Vagina (tissue), 2 donors: ENCODE measurements at regions not wholly inside any gene's neighbourhood (a gene's known extent, or its start where the extent isn't known, plus 50 kb on each side); places are given as distances from the start of the nearest gene placed in this dataset.

ENCODE experiments used
- DNase-seq, 2 donors: peaks; one replicate each; pipeline ENCODE4 v3.0.0-alpha.2; 2017; ENCODE audit errors: extremely low spot score in 2 of 2
- H3K27ac ChIP-seq: fragments of 200-600 bp; sonication (generic); one replicate; pipeline ENCODE4 v1.5.1; 2019
- H3K27me3 ChIP-seq: fragments of 200-600 bp; sonication (generic); one replicate; pipeline ENCODE4 v1.5.1; 2019
- H3K36me3 ChIP-seq, 2 donors: fragments of 200-600 bp; sonication (generic); one replicate each; pipeline ENCODE4 v1.5.1; 2017 to 2019
- H3K4me1 ChIP-seq: fragments of 200-600 bp; sonication (generic); one replicate; pipeline ENCODE4 v1.5.1; 2019
- H3K4me3 ChIP-seq, 2 donors: fragments of 200-600 bp; sonication (generic); 1 replicate in 1 of 2; 2 replicates in 1 of 2; pipeline ENCODE4 v1.5.1; 2016 to 2019
- H3K9me3 ChIP-seq: fragments of 200-600 bp; sonication (generic); one replicate; pipeline ENCODE4 v1.5.1; 2019
- POLR2A ChIP-seq, 2 donors: fragments of 450-650 bp; IDR thresholded peaks; one replicate each; pipeline ENCODE4 v1.6.1; 2017; ENCODE audit warnings: antibody characterized with exemption in 2 of 2, mild to moderate bottlenecking in 2 of 2, moderate library complexity in 2 of 2
- POLR2AphosphoS5 ChIP-seq, 2 donors: sonication (generic); formaldehyde crosslinking; IDR thresholded peaks; one replicate each; pipeline ENCODE4 v1.9.0; 2017; ENCODE audit warnings: antibody characterized with exemption in 2 of 2, mild to moderate bottlenecking in 2 of 2, low read depth in 1 of 2; ENCODE audit not compliant: insufficient read depth in 1 of 2
- intact Hi-C: fragments of 100-400 bp; cut with DNase I; formaldehyde crosslinking; loops from one replicate; pipeline ENCODE4 v1.15.1; 2023
- TF ChIP-seq, protein P1 (sequence below), 3 experiments: fragments of 450-650 bp in 2 of 3; fragments of 200-600 bp in 1 of 3; sonication (generic) in 1 of 3; IDR thresholded peaks; one replicate each; pipeline ENCODE4 v1.5.1; 2017 to 2019; ENCODE audit warnings: antibody characterized with exemption in 3 of 3, mild to moderate bottlenecking in 2 of 3, moderate library complexity in 2 of 3

DNA sequence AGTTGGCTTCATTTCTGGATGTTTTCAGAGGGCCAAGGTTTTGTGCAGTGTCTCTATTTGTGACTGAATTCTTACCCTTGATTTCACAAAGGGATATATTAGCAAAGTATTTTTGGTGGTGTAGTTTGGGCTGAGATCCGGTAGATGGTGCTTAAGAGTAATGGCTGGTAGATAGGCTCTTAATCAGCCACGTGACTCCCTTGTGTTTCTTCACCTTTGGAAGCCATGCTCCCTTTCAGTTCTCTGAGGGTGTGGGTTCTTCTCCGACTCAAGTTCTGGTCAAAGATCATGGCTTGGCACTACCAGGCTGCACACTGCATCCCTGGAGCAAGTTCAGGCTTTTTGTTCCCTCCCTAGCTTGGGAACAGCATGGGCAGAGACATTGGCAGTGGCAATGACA is 887.3 kb downstream of the CDH8 start:
- H3K27ac ChIP-seq: no peak overlapping the region
- no peaks in the 10 kb centered on the region for H3K9me3 ChIP-seq
- H3K27me3 ChIP-seq: no peaks in the 10 kb centered on the region
- no peaks in the 10 kb centered on the region for H3K36me3 ChIP-seq
- TF ChIP-seq, protein P1, sequence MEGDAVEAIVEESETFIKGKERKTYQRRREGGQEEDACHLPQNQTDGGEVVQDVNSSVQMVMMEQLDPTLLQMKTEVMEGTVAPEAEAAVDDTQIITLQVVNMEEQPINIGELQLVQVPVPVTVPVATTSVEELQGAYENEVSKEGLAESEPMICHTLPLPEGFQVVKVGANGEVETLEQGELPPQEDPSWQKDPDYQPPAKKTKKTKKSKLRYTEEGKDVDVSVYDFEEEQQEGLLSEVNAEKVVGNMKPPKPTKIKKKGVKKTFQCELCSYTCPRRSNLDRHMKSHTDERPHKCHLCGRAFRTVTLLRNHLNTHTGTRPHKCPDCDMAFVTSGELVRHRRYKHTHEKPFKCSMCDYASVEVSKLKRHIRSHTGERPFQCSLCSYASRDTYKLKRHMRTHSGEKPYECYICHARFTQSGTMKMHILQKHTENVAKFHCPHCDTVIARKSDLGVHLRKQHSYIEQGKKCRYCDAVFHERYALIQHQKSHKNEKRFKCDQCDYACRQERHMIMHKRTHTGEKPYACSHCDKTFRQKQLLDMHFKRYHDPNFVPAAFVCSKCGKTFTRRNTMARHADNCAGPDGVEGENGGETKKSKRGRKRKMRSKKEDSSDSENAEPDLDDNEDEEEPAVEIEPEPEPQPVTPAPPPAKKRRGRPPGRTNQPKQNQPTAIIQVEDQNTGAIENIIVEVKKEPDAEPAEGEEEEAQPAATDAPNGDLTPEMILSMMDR (IDR thresholded peaks at IDR 0.05): no peak
- TF ChIP-seq POLR2A (IDR thresholded peaks at IDR 0.05): no peak
- TF ChIP-seq POLR2AphosphoS5 (IDR thresholded peaks at IDR 0.05; ENCODE audit: insufficient read depth in 1 of 2, low read depth in 1 of 2): no peak
- intact Hi-C loops: no loop called here
- H3K4me1 ChIP-seq: no peaks in the 10 kb centered on the region
- no peak overlapping the region for H3K4me3 ChIP-seq
- no peak for DNase-seq

DNA sequence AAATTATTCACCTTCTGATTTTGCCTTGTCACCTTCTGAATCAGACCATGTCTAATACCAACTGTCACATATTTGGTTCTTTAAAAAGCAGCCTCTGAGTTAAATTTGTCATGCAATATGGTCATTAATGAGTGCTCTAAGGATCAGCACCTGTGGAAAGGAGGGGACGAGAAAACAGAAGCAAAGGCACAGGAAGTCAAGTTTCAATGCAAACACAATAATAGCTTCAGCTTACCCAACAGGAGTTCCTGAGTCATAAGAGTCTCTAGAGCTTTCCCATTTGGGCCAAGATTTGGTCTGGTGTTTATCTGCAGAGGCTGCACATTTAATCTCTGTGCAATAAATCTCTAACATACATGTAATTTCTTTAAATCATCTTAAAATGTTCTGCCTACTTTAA is 889.8 kb downstream of the CDH8 start:
- DNase-seq: no peak
- no peaks in the 10 kb centered on the region for H3K36me3 ChIP-seq
- H3K27ac ChIP-seq: no peak overlapping the region
- intact Hi-C loops: no loop called here
- no peaks in the 10 kb centered on the region for H3K9me3 ChIP-seq
- no peaks in the 10 kb centered on the region for H3K4me1 ChIP-seq
- TF ChIP-seq, protein P1 (IDR thresholded peaks at IDR 0.05): no peak
- TF ChIP-seq POLR2A (IDR thresholded peaks at IDR 0.05): no peak
- H3K4me3 ChIP-seq: no peak overlapping the region
- no peaks in the 10 kb centered on the region for H3K27me3 ChIP-seq

DNA sequence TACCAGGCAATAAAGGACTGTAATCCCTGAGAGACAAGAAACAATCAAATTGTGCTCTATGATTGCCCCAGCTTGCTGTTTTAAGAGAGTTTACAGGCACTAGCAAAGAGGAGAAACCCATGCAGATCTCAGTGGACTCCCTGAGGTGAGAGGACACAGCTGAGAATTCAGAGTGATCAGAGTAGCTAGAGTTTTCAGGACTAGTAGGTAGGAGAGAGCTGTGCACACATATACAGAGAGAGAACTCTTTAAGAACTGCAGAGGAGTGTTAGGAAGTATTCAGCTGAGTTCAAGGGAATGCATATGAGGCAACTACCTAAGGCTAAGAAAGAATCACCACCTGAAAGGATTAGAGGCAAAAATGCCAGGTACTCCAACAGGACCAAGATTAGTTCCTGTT is 904.8 kb downstream of the CDH8 start:
- Histone ChIP-seq H3K4me1 (no peaks in the 10 kb centered on the region), H3K9me3 (no peaks in the 10 kb centered on the region), H3K27ac (no peak overlapping the region), H3K27me3 (no peaks in the 10 kb centered on the region), H3K36me3 (no peaks in the 10 kb centered on the region), H3K4me3 (no peak overlapping the region)
- DNase-seq: no peak
- intact Hi-C loops: no loop called here
- TF ChIP-seq, protein P1 (IDR thresholded peaks at IDR 0.05): no peak
- TF ChIP-seq POLR2A (IDR thresholded peaks at IDR 0.05): no peak
- no peak for TF ChIP-seq POLR2AphosphoS5 (IDR thresholded peaks at IDR 0.05; ENCODE audit: insufficient read depth in 1 of 2, low read depth in 1 of 2)

DNA sequence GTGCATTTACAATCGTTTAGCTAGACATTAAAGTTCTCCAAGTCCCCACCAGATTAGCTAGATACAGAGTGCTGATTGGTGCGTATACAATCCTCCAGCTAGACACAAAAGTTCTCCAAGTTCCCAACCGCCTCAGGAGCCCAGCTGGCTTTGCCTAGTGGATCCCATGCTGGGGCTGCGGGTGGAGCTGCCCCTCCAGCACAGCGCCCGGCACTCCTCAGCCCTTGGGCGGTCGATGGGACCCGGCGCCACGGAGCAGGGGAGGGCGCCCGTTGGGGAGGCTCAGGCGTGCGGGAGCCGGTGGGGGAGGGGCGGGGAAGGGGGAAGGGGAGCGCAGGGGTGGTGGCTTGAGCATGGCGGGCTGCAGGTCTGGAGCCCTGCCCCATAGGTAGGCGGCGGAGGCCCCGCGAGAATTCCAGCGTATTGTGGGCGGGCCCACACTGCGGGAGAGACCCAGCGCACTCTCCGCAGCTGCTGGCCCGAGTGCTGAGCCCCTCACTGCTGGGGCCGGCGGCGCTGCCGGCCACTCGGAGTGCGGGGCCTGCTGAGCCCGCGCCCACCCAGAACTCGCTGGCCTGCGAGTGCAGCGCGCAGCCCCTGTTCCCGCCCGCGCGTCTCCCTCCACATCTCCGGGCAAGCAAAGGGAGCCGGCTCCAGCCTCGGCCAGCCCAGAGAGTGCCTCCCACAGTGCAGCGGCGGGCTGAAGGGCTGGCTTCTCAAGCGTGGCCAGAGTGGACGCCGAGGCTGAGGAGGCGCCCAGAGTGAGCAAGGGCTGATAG is 907.5 kb downstream of the CDH8 start:
- H3K27me3 ChIP-seq: no peaks in the 10 kb centered on the region
- TF ChIP-seq POLR2AphosphoS5 (IDR thresholded peaks at IDR 0.05; ENCODE audit: insufficient read depth in 1 of 2, low read depth in 1 of 2) (no peak), POLR2A (IDR thresholded peaks at IDR 0.05) (no peak)
- TF ChIP-seq, protein P1 (IDR thresholded peaks at IDR 0.05): no peak
- no peaks in the 10 kb centered on the region for H3K9me3 ChIP-seq
- H3K36me3 ChIP-seq: no peaks in the 10 kb centered on the region
- DNase-seq: no peak
- intact Hi-C loops: no loop called here
- no peak overlapping the region for H3K27ac ChIP-seq
- H3K4me1 ChIP-seq: no peaks in the 10 kb centered on the region
- H3K4me3 ChIP-seq: no peak overlapping the region

DNA sequence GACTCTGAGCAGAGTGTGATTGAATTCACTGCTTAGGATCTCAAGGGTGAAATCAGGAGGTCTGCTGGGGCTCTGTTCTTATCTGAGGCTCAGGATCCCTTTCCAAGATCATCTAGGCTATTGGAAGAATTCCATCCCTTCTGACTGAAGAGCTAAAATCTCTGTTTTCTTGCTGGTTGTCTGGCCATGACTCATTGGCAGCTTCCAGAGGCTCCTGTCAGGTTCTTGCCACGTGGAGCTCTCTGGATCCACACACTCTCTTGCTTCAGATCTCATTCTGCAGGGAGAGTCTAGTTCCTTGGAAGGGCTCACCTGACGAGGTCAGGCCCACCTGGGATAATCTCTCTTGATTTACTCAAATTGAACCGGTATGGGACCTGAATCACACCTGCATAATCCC is 930.7 kb downstream of the CDH8 start:
- no peaks in the 10 kb centered on the region for H3K9me3 ChIP-seq
- no peak for DNase-seq
- no peak overlapping the region for H3K4me3 ChIP-seq
- H3K36me3 ChIP-seq: no peaks in the 10 kb centered on the region
- H3K4me1 ChIP-seq: no peaks in the 10 kb centered on the region
- TF ChIP-seq POLR2A (IDR thresholded peaks at IDR 0.05): no peak
- no peak for TF ChIP-seq POLR2AphosphoS5 (IDR thresholded peaks at IDR 0.05; ENCODE audit: insufficient read depth in 1 of 2, low read depth in 1 of 2)
- TF ChIP-seq, protein P1 (IDR thresholded peaks at IDR 0.05): no peak
- H3K27me3 ChIP-seq: no peaks in the 10 kb centered on the region
- H3K27ac ChIP-seq: no peak overlapping the region
- intact Hi-C loops: no loop called here
